Effector memory CD4-positive, alpha-beta T cell (primary cell): ENCODE measurements at regions not wholly inside any gene's neighbourhood (a gene's known extent, or its start where the extent isn't known, plus 50 kb on each side); places are given as distances from the start of the nearest gene placed in this dataset.
"Not testable (repeated sequence)": the region's sequence is repeated elsewhere in the genome, so short reads cannot be mapped to it uniquely, and the experiment has no call there.

ENCODE experiments used
- DNase-seq, 3 donors: peaks; one replicate each; pipeline ENCODE4 v3.0.0-alpha.2; 2020
- H3K27ac ChIP-seq: 2 replicates; pipeline ENCODE4 v1.7.0; 2013; ENCODE audit warnings: mild to moderate bottlenecking, low read length, moderate library complexity; ENCODE audit not compliant: insufficient read depth, poor library complexity, severe bottlenecking
- H3K27me3 ChIP-seq: replicated peaks from 2 replicates; pipeline ENCODE4 v1.7.0; 2013; ENCODE audit warnings: mild to moderate bottlenecking, low read length; ENCODE audit not compliant: insufficient read depth, control insufficient read depth, poor library complexity, severe bottlenecking
- H3K36me3 ChIP-seq: 2 replicates; pipeline ENCODE4 v1.7.0; 2013; ENCODE audit warnings: mild to moderate bottlenecking, low read length, moderate library complexity; ENCODE audit not compliant: control insufficient read depth, insufficient read depth
- H3K4me1 ChIP-seq: 2 replicates; pipeline ENCODE4 v1.7.0; 2013; ENCODE audit warnings: low read length, mild to moderate bottlenecking; ENCODE audit not compliant: control insufficient read depth, insufficient read depth, poor library complexity, severe bottlenecking
- H3K4me3 ChIP-seq: 2 replicates; pipeline ENCODE4 v1.7.0; 2013; ENCODE audit warnings: low read length, low read depth, mild to moderate bottlenecking; ENCODE audit not compliant: insufficient read depth, poor library complexity, severe bottlenecking
- H3K9me3 ChIP-seq: 2 replicates; pipeline ENCODE4 v1.7.0; 2013; ENCODE audit warnings: mild to moderate bottlenecking, low read length, moderate library complexity; ENCODE audit not compliant: control insufficient read depth

DNA sequence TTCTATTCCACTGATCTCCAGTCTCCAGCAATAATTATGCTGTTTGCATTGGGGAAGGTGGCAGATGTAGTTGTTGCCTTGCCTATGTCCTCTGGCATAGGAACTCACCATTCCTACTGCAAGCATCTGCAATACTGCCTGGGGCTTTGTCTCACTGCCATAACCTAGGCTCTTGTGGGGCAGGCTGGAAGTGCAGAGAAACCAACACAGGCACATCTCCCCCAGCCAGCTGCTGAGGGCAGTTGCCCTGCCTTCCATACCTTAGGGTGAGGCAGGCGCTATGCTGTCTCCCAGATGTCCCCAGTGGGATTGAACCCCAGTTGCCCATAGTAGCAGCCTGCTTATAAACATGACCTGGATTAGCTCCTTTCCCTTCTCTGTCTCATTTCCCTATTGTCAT, 128.1 kb downstream of the NPIPA7 start:
- not testable (repeated sequence) for H3K36me3 ChIP-seq, H3K27me3 ChIP-seq, H3K4me3 ChIP-seq, H3K27ac ChIP-seq, H3K9me3 ChIP-seq, H3K4me1 ChIP-seq, DNase-seq

DNA sequence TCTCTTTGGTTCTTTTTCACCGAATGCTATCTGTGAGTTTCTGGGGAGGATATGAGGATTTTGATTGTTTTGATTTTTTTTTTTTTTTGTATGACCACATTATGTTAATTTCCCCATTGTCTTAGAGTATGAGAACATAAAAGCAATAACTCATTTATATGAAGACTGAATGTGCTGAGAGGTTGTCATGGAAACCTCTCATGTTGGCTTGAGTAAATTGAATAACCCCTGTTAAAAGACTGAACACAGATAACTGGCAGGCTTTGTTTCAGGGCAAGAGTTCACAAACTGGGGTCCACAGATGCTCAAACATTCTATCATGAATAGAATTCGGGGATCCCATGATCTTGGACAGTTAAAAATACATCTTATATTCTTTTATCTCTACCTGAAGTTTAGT, 129.4 kb downstream of the NPIPA7 start:
- H3K4me1 ChIP-seq, H3K27ac ChIP-seq, H3K4me3 ChIP-seq, H3K9me3 ChIP-seq, DNase-seq, H3K27me3 ChIP-seq, H3K36me3 ChIP-seq: not testable (repeated sequence)

DNA sequence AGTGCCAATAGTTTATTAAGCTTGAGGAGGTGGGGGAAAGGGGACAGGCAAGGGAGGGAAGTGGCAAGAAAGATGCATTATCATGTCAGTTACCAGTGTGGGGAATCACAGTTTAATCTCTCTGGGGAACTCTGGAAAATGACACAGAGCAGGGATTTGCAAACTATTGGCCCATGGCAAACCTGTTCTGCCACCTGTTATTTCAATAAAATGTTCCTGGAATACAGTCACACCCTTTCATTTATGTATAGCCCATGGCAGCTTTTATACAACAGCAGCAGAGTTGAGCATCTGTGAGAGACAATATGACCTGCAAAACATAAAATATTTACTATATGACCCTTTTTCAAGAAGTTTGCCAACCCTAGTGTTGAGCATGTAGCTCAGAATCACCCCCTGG, 140.5 kb downstream of the NPIPA7 start:
- not testable (repeated sequence) for DNase-seq, H3K4me1 ChIP-seq

DNA sequence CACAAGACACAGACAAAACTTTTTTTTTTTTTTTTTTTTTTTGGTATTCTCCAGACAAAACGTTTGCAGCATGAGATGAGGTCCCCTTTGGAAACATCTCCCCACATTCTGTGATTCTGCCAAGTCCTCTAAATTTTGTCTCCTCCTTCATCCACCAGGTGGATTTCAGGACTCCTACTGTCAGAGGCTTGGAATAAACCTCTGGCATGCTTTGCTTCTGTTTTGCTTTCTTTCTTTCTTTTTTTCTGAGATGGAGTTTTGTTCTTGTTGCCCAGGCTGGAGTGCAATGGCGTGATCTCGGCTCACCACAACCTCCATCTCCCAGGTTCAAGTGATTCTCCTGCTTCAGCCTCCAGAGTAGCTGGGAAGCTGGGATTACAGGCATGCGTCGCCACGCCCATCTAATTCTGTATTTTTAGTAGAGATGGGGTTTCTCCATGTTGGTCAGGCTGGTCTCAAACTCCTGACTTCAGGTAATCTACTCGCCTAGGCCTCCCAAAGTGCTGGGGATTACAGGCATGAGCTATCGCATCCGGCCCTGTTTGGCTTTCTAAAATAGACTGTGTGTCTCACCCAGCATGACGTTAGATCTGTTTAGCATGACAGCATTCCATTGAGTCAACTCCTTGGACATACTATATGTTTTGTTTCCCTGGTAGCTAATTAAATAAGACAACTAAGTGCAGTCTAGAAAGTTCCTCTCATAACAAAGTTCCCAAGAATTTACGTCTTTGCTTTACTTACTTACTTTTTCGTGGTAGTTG, 142.5 kb downstream of the NPIPA7 start:
- H3K27me3 ChIP-seq, H3K4me3 ChIP-seq, DNase-seq, H3K36me3 ChIP-seq, H3K27ac ChIP-seq, H3K4me1 ChIP-seq, H3K9me3 ChIP-seq: not testable (repeated sequence)

More for the DNA sequence above, 140.5 kb downstream of the NPIPA7 start:
- not testable (repeated sequence) for H3K9me3 ChIP-seq, H3K27ac ChIP-seq, H3K27me3 ChIP-seq, H3K4me3 ChIP-seq, H3K36me3 ChIP-seq

DNA sequence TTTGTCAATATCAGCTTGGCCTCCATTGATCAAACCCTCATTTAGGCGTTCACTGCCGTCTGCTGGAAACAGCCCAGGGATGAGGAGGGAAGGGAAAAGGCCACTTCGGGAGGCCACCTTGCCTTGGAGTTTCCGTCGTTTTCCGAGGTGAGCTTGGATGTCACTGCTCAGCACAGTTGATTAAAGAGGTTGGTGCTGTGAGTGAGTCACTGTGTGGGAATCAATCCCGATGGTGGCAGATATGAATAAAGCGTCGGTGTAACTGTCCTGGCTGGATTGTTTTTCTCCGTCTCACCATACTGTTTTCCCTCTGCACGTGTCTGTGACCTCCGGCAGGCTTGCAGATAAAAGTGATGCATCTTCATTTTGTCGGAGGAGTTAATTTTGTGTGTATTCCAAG, 148.1 kb downstream of the NPIPA7 start:
- H3K36me3 ChIP-seq, H3K27me3 ChIP-seq, H3K4me1 ChIP-seq, H3K27ac ChIP-seq, DNase-seq, H3K4me3 ChIP-seq, H3K9me3 ChIP-seq: not testable (repeated sequence)

DNA sequence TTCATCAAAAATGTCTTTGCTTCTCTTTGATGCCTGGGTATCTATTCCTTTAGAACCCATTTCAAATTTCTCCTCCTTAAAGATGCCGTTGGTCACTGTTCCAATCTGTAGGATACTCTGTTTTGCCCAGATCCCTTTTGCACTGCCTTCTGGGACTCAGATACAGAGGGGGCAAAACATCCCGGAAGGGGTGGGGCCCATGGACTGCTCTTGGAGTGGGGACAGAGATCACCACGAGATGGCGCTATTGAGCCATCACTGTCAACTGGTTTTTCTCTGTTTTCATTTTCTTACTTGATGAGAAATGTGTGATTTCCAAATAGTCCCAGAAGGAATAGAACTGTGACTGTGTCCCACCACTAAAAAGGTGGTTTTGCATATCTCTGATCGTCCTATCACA, 151.8 kb downstream of the NPIPA7 start:
- H3K9me3 ChIP-seq, H3K4me3 ChIP-seq, H3K27me3 ChIP-seq, DNase-seq, H3K27ac ChIP-seq, H3K4me1 ChIP-seq, H3K36me3 ChIP-seq: not testable (repeated sequence)

DNA sequence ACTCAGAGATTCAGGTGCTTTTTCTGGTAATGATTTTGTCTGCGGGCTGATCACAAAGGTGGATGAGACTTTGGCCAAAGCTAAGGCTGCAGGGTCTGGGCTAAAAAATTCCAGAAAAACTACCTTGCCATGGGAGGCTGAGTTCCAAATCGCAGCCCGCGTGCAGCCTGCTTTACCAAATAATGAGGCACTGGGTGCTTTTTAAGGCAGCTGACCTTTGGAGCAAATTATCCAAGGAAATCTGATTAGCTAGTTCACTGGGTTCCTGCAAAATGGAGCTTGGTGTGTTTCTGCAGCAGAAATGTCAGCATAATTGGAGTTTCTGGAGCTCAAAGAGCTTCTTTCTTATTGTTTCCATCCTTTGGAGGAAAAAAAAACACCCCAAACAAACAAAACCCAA, 156.6 kb downstream of the NPIPA7 start:
- not testable (repeated sequence) for H3K36me3 ChIP-seq, H3K4me3 ChIP-seq, H3K9me3 ChIP-seq, H3K27me3 ChIP-seq, DNase-seq, H3K27ac ChIP-seq, H3K4me1 ChIP-seq

DNA sequence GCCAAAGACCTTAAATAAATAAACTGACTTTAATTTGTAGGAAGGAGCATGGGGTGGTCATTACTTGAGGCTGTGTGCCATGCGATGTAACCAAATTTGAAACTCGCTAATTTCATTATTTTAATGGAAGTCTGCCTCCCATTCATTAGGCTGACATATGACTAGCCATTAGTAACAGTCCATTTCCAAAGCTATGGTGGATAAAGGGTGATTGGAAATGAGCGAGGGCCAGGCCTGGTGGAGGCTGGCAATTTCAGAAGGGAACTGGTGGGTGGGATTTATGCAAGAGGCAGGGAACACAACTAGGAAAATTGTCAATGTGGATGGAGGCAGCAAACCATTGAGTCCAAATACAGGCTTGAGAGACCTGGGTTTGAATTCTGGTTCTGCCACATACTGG, 157.2 kb downstream of the NPIPA7 start:
- H3K9me3 ChIP-seq, DNase-seq, H3K27ac ChIP-seq, H3K36me3 ChIP-seq, H3K4me1 ChIP-seq, H3K4me3 ChIP-seq, H3K27me3 ChIP-seq: not testable (repeated sequence)

DNA sequence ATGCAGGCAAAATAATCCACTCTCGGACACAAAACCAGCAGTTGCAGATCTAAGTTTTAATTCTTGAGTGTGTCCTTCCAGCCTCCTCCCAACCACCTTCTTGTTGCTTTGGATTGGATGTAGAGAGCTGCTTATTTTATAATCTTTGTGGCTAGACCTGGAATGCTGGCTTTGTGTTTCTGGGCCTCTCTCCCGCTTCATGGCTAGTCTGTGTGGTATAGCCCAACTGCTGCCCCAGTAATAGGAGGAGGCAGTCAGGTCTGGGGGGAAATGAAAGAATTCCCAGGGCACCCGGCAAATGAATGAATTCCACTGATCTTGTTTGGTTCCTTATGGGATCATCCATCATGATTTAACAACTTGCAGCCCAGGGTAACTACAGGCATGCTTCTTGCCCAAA, 170.8 kb downstream of the NPIPA7 start:
- not testable (repeated sequence) for H3K4me3 ChIP-seq, H3K4me1 ChIP-seq, H3K9me3 ChIP-seq, H3K36me3 ChIP-seq, H3K27ac ChIP-seq, DNase-seq, H3K27me3 ChIP-seq

DNA sequence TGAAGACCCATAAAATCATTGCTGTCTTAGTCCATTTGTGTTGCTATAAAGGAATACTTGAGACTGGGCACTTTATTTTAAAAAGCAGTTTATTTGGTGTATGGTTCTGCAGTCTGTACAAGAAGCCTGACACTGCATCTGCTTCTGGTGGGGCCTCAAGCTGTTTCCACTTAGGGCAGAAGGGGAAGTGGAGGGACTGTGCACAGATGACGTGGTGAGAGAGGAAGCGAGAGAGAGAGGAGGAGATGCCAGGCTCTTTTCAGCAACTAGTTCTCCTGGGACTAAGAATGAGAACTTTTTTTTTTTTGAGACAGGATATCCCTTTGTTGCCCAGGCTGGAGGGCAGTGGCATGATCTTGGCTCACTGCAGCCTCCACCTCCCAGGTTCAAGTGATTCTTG, 171.9 kb downstream of the NPIPA7 start:
- not testable (repeated sequence) for H3K4me1 ChIP-seq, H3K27ac ChIP-seq, H3K4me3 ChIP-seq, DNase-seq, H3K27me3 ChIP-seq, H3K9me3 ChIP-seq, H3K36me3 ChIP-seq
